Fibroblast of lung (primary cell): ENCODE measurements at regions not wholly inside any gene's neighbourhood (a gene's known extent, or its start where the extent isn't known, plus 50 kb on each side); places are given as distances from the start of the nearest gene placed in this dataset.

ENCODE experiments used
- EZH2 ChIP-seq: IDR thresholded peaks from 2 replicates; pipeline ENCODE4 v1.5.1; 2012; ENCODE audit warnings: low read length, control low read depth, mild to moderate bottlenecking; ENCODE audit errors: missing control alignments
- TF ChIP-seq, protein P1 (sequence below), 2 donors: IDR thresholded peaks in 1 of 2; conservative IDR thresholded peaks in 1 of 2; 1 replicate in 1 of 2; 2 replicates in 1 of 2; pipeline ENCODE4 v1.5.1; 2011 to 2012; ENCODE audit warnings: low read length in 2 of 2, control low read depth in 1 of 2, inconsistent platforms in 1 of 2, low read depth in 1 of 2, mild to moderate bottlenecking in 1 of 2

DNA sequence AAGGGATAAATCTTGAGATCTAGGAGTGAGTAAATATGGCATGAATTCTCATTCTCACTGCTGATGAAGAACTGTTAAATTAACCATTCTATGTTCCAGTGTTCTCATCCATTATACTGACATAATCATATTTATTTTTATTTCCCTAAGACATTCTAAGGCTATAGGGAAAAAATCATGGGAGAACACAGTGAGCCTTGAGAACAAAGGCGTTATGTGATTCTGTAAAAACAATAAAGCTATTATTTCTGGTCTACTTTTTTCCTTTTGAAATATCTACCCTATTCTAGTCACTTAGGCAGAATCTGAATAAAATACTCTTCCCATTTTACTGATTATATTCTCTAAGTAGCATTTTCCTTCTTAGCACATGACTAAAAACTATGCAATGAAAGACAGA, 155.7 kb upstream of the ADAMTS16 start:
- no peak for TF ChIP-seq EZH2
- TF ChIP-seq, protein P1, sequence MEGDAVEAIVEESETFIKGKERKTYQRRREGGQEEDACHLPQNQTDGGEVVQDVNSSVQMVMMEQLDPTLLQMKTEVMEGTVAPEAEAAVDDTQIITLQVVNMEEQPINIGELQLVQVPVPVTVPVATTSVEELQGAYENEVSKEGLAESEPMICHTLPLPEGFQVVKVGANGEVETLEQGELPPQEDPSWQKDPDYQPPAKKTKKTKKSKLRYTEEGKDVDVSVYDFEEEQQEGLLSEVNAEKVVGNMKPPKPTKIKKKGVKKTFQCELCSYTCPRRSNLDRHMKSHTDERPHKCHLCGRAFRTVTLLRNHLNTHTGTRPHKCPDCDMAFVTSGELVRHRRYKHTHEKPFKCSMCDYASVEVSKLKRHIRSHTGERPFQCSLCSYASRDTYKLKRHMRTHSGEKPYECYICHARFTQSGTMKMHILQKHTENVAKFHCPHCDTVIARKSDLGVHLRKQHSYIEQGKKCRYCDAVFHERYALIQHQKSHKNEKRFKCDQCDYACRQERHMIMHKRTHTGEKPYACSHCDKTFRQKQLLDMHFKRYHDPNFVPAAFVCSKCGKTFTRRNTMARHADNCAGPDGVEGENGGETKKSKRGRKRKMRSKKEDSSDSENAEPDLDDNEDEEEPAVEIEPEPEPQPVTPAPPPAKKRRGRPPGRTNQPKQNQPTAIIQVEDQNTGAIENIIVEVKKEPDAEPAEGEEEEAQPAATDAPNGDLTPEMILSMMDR (conservative IDR thresholded peaks at IDR 0.05 in 1 of 2, IDR thresholded peaks at IDR 0.05 in 1 of 2; ENCODE audit: low read depth in 1 of 2, low read length in 2 of 2): no peak
